Stimulated activated naive CD4-positive, alpha-beta T cell (primary cell): ENCODE measurements at regions not wholly inside any gene's neighbourhood (a gene's known extent, or its start where the extent isn't known, plus 50 kb on each side); places are given as distances from the start of the nearest gene placed in this dataset.
"Not testable (repeated sequence)": the region's sequence is repeated elsewhere in the genome, so short reads cannot be mapped to it uniquely, and the experiment has no call there.

Source experiments
- DNase-seq, 6 experiments: peaks; one replicate each; lab custom pipeline; 2025; lab: John Stamatoyannopoulos, UW

DNA sequence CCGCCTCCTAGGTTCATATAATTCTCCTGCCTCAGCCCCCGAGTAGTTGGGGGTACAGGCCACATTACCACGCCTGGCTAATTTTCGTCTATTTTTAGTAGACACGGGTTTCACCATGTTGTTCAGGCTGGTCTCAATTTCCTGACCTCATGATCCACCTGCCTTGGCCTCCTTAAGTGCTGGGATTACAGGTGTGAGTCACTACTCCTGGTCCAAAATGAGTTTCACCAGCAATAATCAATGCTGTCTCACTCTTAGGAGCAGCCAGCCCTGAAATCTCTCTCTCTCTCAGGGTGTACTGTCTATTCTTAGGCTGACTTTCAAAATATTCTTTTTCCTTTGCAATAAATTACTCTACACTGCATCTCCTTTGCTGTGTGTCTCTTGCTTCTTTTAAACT lies 177.5 kb upstream of the HSFY2 start:
- no peak for DNase-seq

DNA sequence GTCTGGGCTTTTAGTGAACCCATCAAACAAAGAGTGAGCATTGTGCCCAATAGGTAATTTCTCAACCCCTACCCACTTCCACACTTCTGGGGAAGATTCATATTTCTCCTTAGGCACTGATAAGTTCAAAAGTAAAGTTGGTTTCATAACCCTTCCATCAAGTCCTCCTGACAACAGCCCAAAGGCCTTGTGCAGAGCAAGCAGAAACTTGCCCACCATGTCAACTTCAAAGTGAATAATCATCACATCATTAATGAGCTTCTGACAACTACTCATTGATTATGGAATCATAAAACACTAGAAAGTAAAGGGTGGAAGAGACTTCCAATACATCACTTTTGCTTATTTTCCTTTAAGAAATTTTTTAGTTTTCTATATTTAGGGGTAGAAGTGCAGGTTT lies 163.3 kb upstream of the HSFY2 start:
- no peak for DNase-seq

DNA sequence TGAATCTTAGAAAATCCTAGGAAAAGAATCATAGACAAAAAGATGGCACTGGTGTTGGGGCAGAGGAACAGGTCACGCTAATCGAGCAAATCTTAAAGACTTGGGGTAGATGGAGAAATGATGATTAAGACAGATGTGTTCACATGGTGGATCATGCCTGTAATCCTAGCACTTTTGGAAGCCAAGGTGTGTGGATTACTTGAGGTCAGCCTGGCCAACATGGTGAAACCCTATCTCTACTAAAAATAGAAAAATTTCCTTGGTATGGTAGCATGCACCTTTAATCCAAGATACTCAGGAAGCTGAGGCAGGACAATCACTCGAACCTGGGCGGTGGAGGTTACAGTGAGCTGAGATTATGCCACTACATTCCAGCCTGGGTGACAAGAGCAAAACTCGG lies 145.7 kb upstream of the HSFY2 start:
- DNase-seq: no peak

DNA sequence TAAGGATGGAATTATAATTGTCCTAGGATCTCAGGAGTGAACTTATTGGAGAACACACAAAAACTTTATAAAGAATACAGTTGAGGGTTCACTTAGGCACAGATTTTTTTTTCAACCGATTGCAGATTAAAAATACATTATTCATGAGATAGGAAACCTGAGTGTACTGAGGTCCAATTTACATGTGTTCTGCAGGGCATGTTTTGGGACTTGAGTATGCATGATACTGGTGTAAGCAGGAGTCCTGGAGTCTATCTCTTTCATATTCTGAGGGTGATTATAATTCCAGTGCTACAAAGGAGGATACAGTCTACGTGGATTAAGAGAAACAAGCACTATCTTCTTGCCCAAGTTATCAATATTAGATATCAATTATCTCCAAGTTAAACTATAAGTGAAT lies 139.3 kb upstream of the HSFY2 start:
- no peak for DNase-seq

DNA sequence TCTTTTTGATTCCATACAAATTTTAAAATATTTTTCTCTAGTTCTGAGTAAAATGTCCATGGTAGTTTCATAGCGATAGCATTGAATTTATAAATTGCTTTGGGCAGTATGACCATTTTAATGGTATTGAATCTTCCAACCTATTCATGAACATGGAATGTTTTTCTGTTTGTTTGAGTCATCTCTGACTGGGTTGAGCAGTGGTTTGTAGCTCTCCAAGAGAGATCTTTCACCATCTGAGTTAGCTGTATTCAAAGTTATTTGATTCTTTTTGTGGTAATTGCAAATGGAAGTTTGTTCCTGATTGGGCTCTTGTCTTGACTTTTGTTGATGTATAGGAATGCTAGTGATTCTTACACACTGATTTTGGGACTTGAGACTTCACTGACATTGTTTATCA lies 136.3 kb upstream of the HSFY2 start:
- DNase-seq: no peak

DNA sequence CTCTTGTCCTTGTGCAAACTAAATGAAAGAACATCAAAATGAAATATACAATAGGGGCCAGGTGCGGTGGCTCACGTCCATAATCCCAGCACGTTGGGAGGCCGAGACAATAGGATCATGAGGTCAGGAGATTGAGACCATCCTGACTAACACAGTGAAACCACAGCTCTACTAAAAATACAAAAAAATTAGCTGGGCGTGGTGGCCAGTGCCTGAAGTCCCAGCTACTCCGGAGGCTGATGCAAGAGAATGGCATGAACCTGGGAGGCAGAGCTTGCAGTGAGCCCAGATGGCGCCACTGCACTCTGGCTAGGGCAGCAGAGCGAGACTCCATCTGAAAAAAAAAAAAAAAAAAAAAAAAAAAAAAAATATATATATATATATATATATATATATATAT lies 132.7 kb upstream of the HSFY2 start:
- not testable (repeated sequence) for DNase-seq

DNA sequence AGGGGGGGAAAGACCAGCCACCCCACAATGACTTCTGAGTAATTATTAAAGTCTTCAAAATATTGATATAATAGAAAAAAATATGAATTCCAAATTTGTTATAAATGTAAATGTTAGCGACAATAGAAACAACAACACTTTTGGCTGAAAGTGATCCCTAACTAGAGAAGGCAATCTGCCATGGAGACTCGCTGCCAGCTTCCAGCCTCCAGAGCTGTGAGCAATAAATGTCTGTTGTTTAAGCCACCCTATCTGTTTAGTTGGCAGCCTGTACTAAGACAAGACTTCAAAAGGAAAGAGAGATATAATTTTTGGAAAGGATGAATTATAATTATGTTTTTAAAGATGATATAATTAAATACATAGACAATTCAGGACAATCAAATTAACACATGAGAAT lies 130.8 kb upstream of the HSFY2 start:
- DNase-seq: no peak

DNA sequence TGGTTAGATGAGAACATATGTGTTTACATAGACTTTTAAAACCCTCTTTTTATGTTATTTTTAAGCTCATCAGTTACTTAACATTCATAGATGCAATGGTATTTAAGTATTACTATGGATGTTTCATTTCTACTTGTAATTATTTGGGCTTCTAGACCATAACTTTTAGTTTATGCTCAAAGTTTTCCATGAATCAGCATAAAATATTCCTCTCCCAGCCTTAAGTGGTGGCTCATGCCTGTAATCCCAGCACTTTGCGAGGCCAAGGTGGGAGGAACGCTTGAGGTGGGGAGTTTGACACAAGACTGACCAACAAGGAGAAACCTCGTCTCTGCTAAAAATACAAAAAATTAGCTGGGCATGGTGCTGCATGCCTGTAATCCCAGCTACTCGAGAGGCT lies 118.5 kb upstream of the HSFY2 start:
- no peak for DNase-seq

DNA sequence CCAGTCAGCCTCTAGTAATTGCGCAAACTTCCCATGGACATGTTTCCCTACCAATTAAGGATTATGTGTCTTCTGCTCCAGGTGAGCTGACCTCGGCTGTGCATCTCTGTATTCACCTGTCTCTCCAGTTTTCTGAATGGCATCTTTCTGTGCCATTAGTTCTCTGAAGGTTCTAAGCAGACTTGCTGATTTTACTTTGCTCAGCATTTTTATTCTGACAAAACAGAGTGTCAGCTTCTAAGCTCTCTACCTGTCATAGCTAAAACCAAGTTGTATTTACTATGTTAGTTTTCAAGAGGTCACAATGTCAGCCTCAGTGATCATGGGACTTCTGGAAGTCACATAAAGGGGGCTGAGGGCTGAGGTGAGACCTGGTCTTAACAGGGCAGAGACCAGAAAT lies 116.0 kb upstream of the HSFY2 start:
- no peak for DNase-seq

DNA sequence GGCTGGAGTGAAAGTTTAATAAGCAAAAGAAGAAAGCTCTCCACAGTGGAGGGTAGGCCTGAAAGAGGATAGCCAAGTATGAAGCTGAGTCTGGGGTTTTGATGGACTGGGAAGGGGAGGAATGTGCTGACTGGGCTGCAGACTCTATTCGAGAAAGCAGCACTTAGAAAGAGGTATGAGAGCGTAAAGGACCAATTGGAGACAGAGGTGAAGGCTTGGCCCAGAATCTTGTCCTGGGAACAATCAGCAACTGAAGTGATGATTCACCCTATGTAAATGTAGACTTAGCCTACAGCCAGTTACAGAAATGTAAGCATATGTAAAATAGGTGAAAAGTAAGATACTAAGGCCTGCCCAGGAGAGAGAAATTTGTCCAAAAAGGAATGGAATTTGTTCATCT lies 111.2 kb upstream of the HSFY2 start:
- DNase-seq: no peak

DNA sequence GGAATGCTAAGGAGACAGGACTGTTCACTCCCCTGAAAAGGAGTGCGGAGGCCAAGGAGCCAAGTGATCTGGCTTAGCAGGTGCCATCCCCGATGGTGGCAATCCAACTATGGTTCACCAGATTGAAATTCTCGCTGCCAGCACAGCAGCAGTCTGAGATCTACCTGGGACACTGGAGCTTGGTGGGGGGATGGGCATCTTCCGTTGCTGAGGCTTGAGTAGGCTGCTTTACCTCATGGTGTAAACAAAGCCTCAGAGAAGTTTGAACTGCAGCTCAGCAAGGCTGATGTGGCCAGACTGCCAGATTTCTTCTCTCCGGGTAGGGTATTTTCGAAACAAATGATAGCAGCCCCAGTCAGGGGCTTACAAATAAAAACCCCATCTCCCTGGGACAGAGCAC lies 95.6 kb upstream of the HSFY2 start:
- DNase-seq: not testable (repeated sequence)

DNA sequence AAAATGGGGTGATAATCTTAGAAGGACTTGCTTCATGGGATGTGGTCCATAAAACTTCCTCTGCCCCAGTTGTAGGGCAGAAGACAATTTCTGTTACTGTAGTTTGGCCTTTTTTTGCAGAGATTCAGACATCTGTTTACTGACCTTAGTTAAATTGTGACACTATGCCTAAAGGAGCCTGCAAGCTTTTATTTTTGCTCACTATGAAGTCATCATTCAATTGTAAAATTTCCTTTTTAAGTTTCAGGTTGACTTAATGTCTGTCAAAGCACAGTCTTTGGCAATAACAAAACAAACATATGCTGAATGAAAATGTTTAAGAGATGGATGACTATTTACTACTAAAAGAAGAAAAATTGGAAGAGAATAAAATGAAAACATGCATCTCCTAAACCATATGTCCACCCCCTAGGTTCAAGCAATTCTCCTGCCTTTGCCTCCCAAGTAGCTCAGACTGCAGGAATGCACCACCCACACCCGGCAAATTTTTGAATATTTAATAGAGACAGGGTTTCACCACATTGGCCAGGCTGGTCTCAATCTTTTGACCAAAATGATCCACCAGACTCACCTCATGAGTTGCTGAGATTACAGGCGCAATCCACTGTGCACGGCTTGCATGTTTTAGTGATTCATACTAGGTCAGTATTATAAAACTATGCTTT lies 93.5 kb upstream of the HSFY2 start:
- DNase-seq: not testable (repeated sequence)

DNA sequence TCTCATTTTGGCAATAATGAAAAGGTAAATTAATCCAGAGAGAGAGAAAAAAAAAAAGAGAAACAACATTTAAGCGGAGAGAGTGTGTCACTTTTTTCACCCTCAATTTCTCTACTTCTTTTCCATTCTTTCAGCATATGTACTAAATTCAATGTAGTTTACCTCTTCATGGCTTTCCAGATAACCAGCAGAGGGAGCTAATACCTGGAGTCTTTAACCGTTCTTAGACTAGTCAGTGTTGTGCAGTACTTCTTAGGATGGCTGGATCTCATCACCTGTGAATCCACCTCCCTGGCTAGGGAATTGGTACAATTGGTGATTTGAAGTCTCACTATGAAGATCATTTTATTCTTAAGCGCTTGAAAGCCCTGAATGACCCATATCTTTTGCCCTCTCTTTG lies 87.3 kb upstream of the HSFY2 start:
- DNase-seq: not testable (repeated sequence)

DNA sequence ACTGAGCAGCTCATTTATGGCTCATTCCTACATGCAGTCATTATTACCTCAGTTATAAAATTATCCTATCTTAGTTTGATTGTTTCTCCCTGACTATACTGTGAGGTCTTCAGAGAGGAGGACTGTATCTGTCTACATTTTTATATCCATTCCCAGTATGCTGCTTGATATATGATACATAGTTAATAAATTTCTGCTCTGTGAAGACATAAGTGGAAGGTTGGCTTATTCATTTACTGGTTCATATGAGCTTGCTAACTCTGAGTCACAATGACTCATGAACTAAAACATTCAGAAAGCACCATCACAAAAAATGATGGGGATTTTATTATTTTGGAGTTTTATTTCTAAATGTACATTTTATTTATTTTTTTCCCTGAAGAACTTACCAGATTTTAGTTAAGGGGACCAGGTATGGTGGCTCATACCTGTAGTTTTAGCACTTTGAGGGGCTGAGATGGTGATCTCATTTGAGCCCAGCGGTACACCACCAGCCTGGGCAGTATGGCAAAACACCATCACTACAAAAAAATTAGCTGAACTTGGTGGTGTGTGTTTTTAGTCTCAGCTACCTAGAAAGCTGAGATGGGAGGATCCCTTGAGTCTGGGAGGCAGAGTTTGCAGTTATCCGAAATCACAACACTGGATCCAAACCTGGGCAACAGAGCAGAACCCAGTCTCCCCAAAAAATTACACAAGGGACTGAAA lies 85.1 kb upstream of the HSFY2 start:
- not testable (repeated sequence) for DNase-seq

DNA sequence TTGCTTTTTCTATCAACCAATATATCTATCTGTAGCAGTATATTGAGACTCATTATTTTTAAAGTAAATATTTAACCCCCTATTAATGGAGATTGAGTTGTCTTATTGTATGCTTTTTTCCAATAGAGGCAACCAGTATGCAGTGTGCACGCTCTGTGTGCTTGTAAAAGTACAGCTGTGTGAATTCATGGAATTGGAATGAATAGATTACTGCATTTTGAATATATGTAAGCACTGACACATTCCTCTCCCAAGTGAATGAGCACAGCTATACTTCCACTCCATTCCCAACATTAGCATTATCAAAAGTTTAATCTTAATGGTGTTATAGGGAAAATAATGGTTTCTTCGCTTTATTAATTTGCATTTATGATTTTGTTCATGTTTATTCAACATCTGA lies 81.6 kb upstream of the HSFY2 start:
- not testable (repeated sequence) for DNase-seq

DNA sequence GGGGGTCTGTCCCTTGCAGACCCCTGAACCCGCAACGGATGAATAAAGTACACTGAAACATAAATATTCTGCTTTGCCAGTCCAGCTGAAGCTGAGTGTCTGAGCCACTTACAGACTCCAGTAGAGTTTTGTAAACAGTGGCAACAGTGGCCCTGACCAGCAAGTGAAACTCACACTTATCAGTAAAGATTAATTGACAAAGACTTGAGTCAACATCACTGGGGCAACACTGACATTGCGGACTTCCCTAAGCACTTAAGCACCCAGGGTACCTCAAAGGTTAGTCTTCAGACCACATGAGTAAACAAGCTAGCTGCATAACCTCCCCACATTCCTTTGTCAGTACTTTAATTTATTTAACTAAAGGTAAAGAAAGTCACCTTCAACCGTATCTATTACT lies 79.8 kb upstream of the HSFY2 start:
- not testable (repeated sequence) for DNase-seq

DNA sequence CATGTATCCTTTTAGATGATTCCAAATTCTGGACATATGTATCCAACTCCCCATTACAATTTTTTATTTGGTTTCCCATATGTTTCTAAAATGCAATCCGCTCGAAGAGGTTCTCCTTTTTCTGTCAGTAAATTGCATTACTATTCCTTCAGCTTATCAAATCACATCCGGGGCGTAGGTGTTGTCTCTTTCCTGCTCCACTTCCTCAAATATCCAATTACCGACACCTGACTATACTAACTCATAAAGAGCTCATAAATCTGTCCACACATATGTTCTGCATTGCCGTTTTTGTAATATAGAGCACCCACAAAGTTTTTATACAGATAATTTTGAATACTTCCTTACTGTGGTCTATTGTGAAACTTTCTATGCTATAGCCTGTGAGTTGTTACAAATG lies 63.1 kb upstream of the HSFY2 start:
- not testable (repeated sequence) for DNase-seq
